ENCODE measurements at regions not wholly inside any gene's neighbourhood (a gene's known extent, or its start where the extent isn't known, plus 50 kb on each side); places are given as distances from the start of the nearest gene placed in this dataset.

- ATAC-seq: no peak
Measured at GRCh38 chr15:38890194-38890593, 325.6 kb upstream of the RASGRP1 start.

- ATAC-seq: no peak
Measured at GRCh38 chr15:38893925-38894242, 329.3 kb upstream of the RASGRP1 start.

- ATAC-seq: no peak
Measured at GRCh38 chr15:38894243-38894948, 329.8 kb upstream of the RASGRP1 start.

GRCh38 chr15:38895326-38896255 is 331.0 kb upstream of the RASGRP1 start:
- no peak for ATAC-seq

- ATAC-seq: no peak
Measured at GRCh38 chr15:38896647-38897046, 332.0 kb upstream of the RASGRP1 start.

GRCh38 chr15:38897551-38897950 is 332.9 kb upstream of the RASGRP1 start:
- ATAC-seq: no peak

- no peak for ATAC-seq
Measured at GRCh38 chr15:38898236-38898635, 333.6 kb upstream of the RASGRP1 start.

GRCh38 chr15:38899300-38899699 is 334.7 kb upstream of the RASGRP1 start:
- ATAC-seq: no peak

GRCh38 chr15:38904298-38904697 is 339.7 kb upstream of the RASGRP1 start:
- no peak for ATAC-seq

GRCh38 chr15:38905632-38906031 is 341.0 kb upstream of the RASGRP1 start:
- ATAC-seq: no peak

- no peak for ATAC-seq
Measured at GRCh38 chr15:38920966-38921365, 356.4 kb upstream of the RASGRP1 start.

GRCh38 chr15:38921471-38921870 is 356.9 kb upstream of the RASGRP1 start:
- ATAC-seq: no peak

GRCh38 chr15:38928431-38928830 is 363.8 kb upstream of the RASGRP1 start:
- no peak for ATAC-seq

GRCh38 chr15:38930851-38931572 is 366.4 kb upstream of the RASGRP1 start:
- no peak for ATAC-seq

GRCh38 chr15:38941399-38941953 is 376.9 kb upstream of the RASGRP1 start:
- no peak for ATAC-seq

- no peak for ATAC-seq
Measured at GRCh38 chr15:38944536-38944935, 379.9 kb upstream of the RASGRP1 start.

- ATAC-seq: no peak
Measured at GRCh38 chr15:38945551-38946298, 381.1 kb upstream of the RASGRP1 start.

- ATAC-seq: no peak
Measured at GRCh38 chr15:38954090-38954489, 389.5 kb upstream of the RASGRP1 start.

- no peak for ATAC-seq
Measured at GRCh38 chr15:38961456-38961855, 396.8 kb upstream of the RASGRP1 start.

GRCh38 chr15:38961931-38962330 is 397.3 kb upstream of the RASGRP1 start:
- no peak for ATAC-seq

GRCh38 chr15:38972831-38973230 is 408.2 kb upstream of the RASGRP1 start:
- ATAC-seq: no peak

GRCh38 chr15:38975282-38975990 is 410.8 kb upstream of the RASGRP1 start:
- ATAC-seq: no peak
